ENCODE measurements at regions not wholly inside any gene's neighbourhood (a gene's known extent, or its start where the extent isn't known, plus 50 kb on each side); places are given as distances from the start of the nearest gene placed in this dataset.

- H3K9me3 Mint-ChIP-seq (ENCODE audit: low read depth): peaks cover 7% of the 10 kb centered on the region
Measured at GRCh38 chr14:42293180-42293579, 686.5 kb downstream of the LRFN5 start.

DNA sequence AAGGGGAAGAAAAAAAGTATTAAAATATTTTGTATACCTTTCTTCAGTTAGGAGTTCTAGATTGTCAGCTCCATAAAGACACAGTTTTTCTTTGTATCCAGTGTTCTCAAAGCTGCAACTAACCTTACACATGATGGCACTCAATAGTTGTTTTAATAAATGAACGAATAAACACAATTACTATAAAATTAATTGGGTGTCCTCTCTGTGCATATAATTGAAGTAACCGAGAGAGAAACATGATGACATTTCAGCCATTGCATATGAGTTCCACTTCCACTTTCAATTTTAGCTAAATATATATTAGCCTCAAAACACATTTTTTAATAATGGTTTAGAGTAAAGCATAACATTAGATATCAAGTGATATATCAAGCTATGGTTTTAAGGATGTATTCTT is 671.2 kb downstream of the LRFN5 start:
- DNase-seq (ENCODE audit: low spot score): no peak
- TF ChIP-seq CTCF (IDR thresholded peaks at IDR 0.05): no peak
- no peaks in the 10 kb centered on the region for H3K27me3 Mint-ChIP-seq (ENCODE audit: low read depth)
- H3K9me3 Mint-ChIP-seq (ENCODE audit: low read depth): peaks cover 10% of the 10 kb centered on the region
- H3K4me1 Mint-ChIP-seq (ENCODE audit: low read depth): no peaks in the 10 kb centered on the region
- no peaks in the 10 kb centered on the region for H3K36me3 Mint-ChIP-seq (ENCODE audit: low read depth)
- H3K4me3 Mint-ChIP-seq (ENCODE audit: unreplicated experiment): no peak overlapping the region
- no peak overlapping the region for H3K27ac Mint-ChIP-seq (ENCODE audit: unreplicated experiment)

More at GRCh38 chr14:42293180-42293579, 686.5 kb downstream of the LRFN5 start:
- no peaks in the 10 kb centered on the region for H3K27me3 Mint-ChIP-seq (ENCODE audit: low read depth)
- no peak overlapping the region for H3K27ac Mint-ChIP-seq (ENCODE audit: unreplicated experiment)
- H3K4me1 Mint-ChIP-seq (ENCODE audit: low read depth): no peaks in the 10 kb centered on the region
- no peaks in the 10 kb centered on the region for H3K36me3 Mint-ChIP-seq (ENCODE audit: low read depth)
- no peak overlapping the region for H3K4me3 Mint-ChIP-seq (ENCODE audit: unreplicated experiment)
- no peak for TF ChIP-seq CTCF (IDR thresholded peaks at IDR 0.05)
- no peak for DNase-seq (ENCODE audit: low spot score)

DNA sequence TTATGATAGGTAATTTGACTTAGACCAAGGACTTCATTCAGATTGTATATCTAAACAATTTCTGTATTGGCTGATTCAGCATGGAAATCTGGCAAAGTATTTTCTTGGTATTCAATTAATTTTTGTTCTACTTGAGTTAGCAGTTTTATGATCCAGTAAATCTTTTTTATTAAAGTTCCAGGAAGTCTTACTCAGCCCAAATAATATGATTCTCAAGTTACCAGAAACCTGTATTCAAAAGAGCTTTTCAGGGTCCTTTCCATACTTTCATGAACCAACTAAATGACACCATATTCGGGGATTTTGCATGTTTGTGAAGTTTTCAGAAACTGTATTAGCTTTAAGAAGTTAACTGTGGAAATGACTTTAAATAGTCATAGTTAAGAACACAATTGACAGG is 662.6 kb downstream of the LRFN5 start:
- H3K9me3 Mint-ChIP-seq (ENCODE audit: low read depth): peaks cover 17% of the 10 kb centered on the region
- no peak for TF ChIP-seq CTCF (IDR thresholded peaks at IDR 0.05)
- H3K36me3 Mint-ChIP-seq (ENCODE audit: low read depth): no peaks in the 10 kb centered on the region
- H3K4me1 Mint-ChIP-seq (ENCODE audit: low read depth): no peaks in the 10 kb centered on the region
- no peak overlapping the region for H3K27ac Mint-ChIP-seq (ENCODE audit: unreplicated experiment)
- no peak overlapping the region for H3K4me3 Mint-ChIP-seq (ENCODE audit: unreplicated experiment)
- no peak for DNase-seq (ENCODE audit: low spot score)
- H3K27me3 Mint-ChIP-seq (ENCODE audit: low read depth): peaks cover under 1% of the 10 kb centered on the region

DNA sequence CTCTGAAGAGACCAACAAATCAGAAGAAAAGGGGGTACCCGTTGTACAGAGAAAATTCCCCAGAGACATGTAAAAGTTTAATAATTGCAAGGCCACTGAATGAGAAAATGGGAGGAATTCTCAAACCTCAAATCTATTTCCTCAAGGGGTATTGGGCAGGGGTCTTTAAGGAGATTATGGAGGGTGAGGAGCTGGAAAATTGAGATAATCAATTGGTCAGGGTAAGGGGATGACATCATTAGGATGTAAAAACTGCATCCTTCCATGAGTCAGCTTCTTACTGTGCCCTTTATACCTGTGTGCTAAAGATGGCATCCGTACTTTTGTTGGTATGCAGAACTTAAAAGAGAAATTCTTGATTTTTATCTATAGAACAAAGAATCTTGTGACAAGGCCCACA is 641.5 kb downstream of the LRFN5 start:
- H3K9me3 Mint-ChIP-seq (ENCODE audit: low read depth): no peaks in the 10 kb centered on the region
- DNase-seq (ENCODE audit: low spot score): no peak
- no peaks in the 10 kb centered on the region for H3K36me3 Mint-ChIP-seq (ENCODE audit: low read depth)
- H3K4me1 Mint-ChIP-seq (ENCODE audit: low read depth): no peaks in the 10 kb centered on the region
- peaks cover 4% of the 10 kb centered on the region for H3K27me3 Mint-ChIP-seq (ENCODE audit: low read depth)
- no peak for TF ChIP-seq CTCF (IDR thresholded peaks at IDR 0.05)
- H3K27ac Mint-ChIP-seq (ENCODE audit: unreplicated experiment): no peak overlapping the region
- no peak overlapping the region for H3K4me3 Mint-ChIP-seq (ENCODE audit: unreplicated experiment)

DNA sequence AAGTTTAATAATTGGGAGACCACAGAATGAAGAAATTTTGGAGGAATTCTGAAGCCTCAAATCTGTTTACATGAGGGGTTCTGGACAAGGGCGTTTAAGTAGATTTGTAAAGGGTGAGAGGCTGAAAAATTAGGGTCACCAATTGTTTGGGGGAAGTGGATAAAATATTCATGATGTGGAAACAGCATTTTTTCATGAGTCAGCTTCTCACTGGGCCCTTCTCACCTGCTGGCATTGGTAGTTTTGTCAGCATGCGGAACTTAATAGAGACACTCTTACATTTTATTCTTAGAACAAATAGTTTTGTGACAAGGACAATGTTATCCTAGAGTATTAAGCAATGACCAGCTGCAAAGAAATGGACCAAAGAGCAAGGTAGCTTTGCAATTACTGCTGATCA is 634.4 kb downstream of the LRFN5 start:
- Mint-ChIP-seq H3K9me3 (ENCODE audit: low read depth) (peaks cover 14% of the 10 kb centered on the region), H3K27me3 (ENCODE audit: low read depth) (peaks cover 2% of the 10 kb centered on the region), H3K4me1 (ENCODE audit: low read depth) (no peaks in the 10 kb centered on the region), H3K27ac (ENCODE audit: unreplicated experiment) (no peak overlapping the region), H3K4me3 (ENCODE audit: unreplicated experiment) (no peak overlapping the region), H3K36me3 (ENCODE audit: low read depth) (no peaks in the 10 kb centered on the region)
- TF ChIP-seq CTCF (IDR thresholded peaks at IDR 0.05): no peak
- no peak for DNase-seq (ENCODE audit: low spot score)

Measured in chondrocyte (in vitro differentiated cells).